Right lobe of liver (tissue), 4 donors: ENCODE measurements at regions not wholly inside any gene's neighbourhood (a gene's known extent, or its start where the extent isn't known, plus 50 kb on each side); places are given as distances from the start of the nearest gene placed in this dataset.

Experiments
- CTCF ChIP-seq, 4 donors: fragments of 200-600 bp in 3 of 4; fragments of 450-650 bp in 1 of 4; IDR thresholded peaks; one replicate each; pipeline versions ENCODE4 v1.5.1 to v1.8.0; 2016 to 2022; ENCODE audit warnings: antibody characterized with exemption in 4 of 4, mild to moderate bottlenecking in 2 of 4
- POLR2A ChIP-seq: fragments of 450-650 bp; IDR thresholded peaks from one replicate; pipeline ENCODE4 v1.6.1; 2017; ENCODE audit warnings: antibody characterized with exemption, mild to moderate bottlenecking
- donor health status: DM: no; HTN: no; CAD: no.
- donor health status: DM: no; HTN: no; CAD: no.
- donor health status: DM: no; HTN: yes; CAD: no.

- TF ChIP-seq CTCF (IDR thresholded peaks at IDR 0.05), result no peak
- no peak for TF ChIP-seq POLR2A
Measured at GRCh38 chr3:21073561-21073960, 677.4 kb downstream of the ZNF385D start.
